Activated naive CD4-positive, alpha-beta T cell treated with Interleukin-2 at 50 U/mL for 16 hours (primary cell): ENCODE measurements at regions not wholly inside any gene's neighbourhood (a gene's known extent, or its start where the extent isn't known, plus 50 kb on each side); places are given as distances from the start of the nearest gene placed in this dataset.

Experiments
- DNase-seq: peaks from one replicate; pipeline ENCODE4 v3.0.0-alpha.2; 2020

- DNase-seq: no peak
Observed at GRCh38 chr11:80163011-80163410, 722.2 kb upstream of the TENM4 start.

GRCh38 chr11:80162387-80162786, 721.6 kb upstream of the TENM4 start:
- no peak for DNase-seq

- no peak for DNase-seq
Observed at GRCh38 chr11:80157447-80157846, 716.6 kb upstream of the TENM4 start.

GRCh38 chr11:80156062-80156461, 715.2 kb upstream of the TENM4 start:
- DNase-seq: no peak

- no peak for DNase-seq
Observed at GRCh38 chr11:80155412-80156017, 714.7 kb upstream of the TENM4 start.

GRCh38 chr11:80146232-80146631, 705.4 kb upstream of the TENM4 start:
- no peak for DNase-seq

- no peak for DNase-seq
Observed at GRCh38 chr11:80144897-80145594, 704.2 kb upstream of the TENM4 start.

GRCh38 chr11:80136991-80137390, 696.2 kb upstream of the TENM4 start:
- DNase-seq: no peak

GRCh38 chr11:80129396-80129795, 688.6 kb upstream of the TENM4 start:
- no peak for DNase-seq

- no peak for DNase-seq
Observed at GRCh38 chr11:80122211-80122610, 681.4 kb upstream of the TENM4 start.

- no peak for DNase-seq
Observed at GRCh38 chr11:80118073-80118472, 677.2 kb upstream of the TENM4 start.

GRCh38 chr11:80116796-80117195, 676.0 kb upstream of the TENM4 start:
- no peak for DNase-seq

GRCh38 chr11:80109652-80110051, 668.8 kb upstream of the TENM4 start:
- DNase-seq: no peak

- no peak for DNase-seq
Observed at GRCh38 chr11:80109031-80109430, 668.2 kb upstream of the TENM4 start.

- no peak for DNase-seq
Observed at GRCh38 chr11:80107415-80107814, 666.6 kb upstream of the TENM4 start.

- no peak for DNase-seq
Observed at GRCh38 chr11:80104191-80104590, 663.4 kb upstream of the TENM4 start.

- DNase-seq: no peak
Observed at GRCh38 chr11:80103142-80103859, 662.5 kb upstream of the TENM4 start.

- no peak for DNase-seq
Observed at GRCh38 chr11:80097146-80097545, 656.3 kb upstream of the TENM4 start.

- no peak for DNase-seq
Observed at GRCh38 chr11:80096736-80097135, 655.9 kb upstream of the TENM4 start.

- no peak for DNase-seq
Observed at GRCh38 chr11:80086496-80087055, 645.7 kb upstream of the TENM4 start.

GRCh38 chr11:80085563-80085962, 644.7 kb upstream of the TENM4 start:
- DNase-seq: no peak

GRCh38 chr11:80084608-80085007, 643.8 kb upstream of the TENM4 start:
- no peak for DNase-seq

- DNase-seq: no peak
Observed at GRCh38 chr11:80083531-80083951, 642.7 kb upstream of the TENM4 start.

- no peak for DNase-seq
Observed at GRCh38 chr11:80082406-80082805, 641.6 kb upstream of the TENM4 start.
